WI38 (cell line): ENCODE measurements at regions not wholly inside any gene's neighbourhood (a gene's known extent, or its start where the extent isn't known, plus 50 kb on each side); places are given as distances from the start of the nearest gene placed in this dataset.

Experiments
- H3K4me3 ChIP-seq: 2 replicates; pipeline ENCODE4 v1.5.1; 2011; ENCODE audit warnings: low read depth, mild to moderate bottlenecking, control low read depth, low read length
- CTCF ChIP-seq: IDR thresholded peaks from 2 replicates; pipeline ENCODE4 v1.5.1; 2012; ENCODE audit warnings: low read depth, mild to moderate bottlenecking, control low read depth, low read length

- no peak for TF ChIP-seq CTCF
- H3K4me3 ChIP-seq = no peak overlapping the region
These were observed 291.6 kb downstream of the TLE1 start for GRCh38 chr9:81397481-81398381.

GRCh38 chr9:81396528-81396927, 292.8 kb downstream of the TLE1 start:
- no peak for TF ChIP-seq CTCF
- H3K4me3 ChIP-seq = no peak overlapping the region

- TF ChIP-seq CTCF = no peak
- no peak overlapping the region for H3K4me3 ChIP-seq
These were observed 293.7 kb downstream of the TLE1 start for GRCh38 chr9:81395676-81396054.

- no peak overlapping the region for H3K4me3 ChIP-seq
- TF ChIP-seq CTCF = no peak
These were observed 294.3 kb downstream of the TLE1 start for GRCh38 chr9:81394881-81395675.

GRCh38 chr9:81393985-81394811, 295.1 kb downstream of the TLE1 start:
- TF ChIP-seq CTCF = no peak
- peak overlapping the region; percentile 13; the same call in 1 of the 2 replicates for H3K4me3 ChIP-seq

- TF ChIP-seq CTCF = no peak
- no peak overlapping the region for H3K4me3 ChIP-seq
These were observed 297.9 kb downstream of the TLE1 start for GRCh38 chr9:81391457-81391825.
